CD4-positive, CD25-positive, alpha-beta regulatory T cell (primary cell): ENCODE measurements at regions not wholly inside any gene's neighbourhood (a gene's known extent, or its start where the extent isn't known, plus 50 kb on each side); places are given as distances from the start of the nearest gene placed in this dataset.
A peak's percentile ranks its signal among the peaks of the same experiment; 100 is the strongest.

Source experiments
- ATAC-seq, 2 donors: fragments of 150-1000 bp; cut with Tn5 transposase; one replicate each; pipeline ENCODE4 v1.10.0; 2021; ENCODE audit warnings: low read depth in 2 of 2, moderate number of reproducible peaks in 2 of 2, moderate library complexity in 1 of 2
- DNase-seq, 3 donors: peaks; one replicate each; pipeline versions ENCODE4 v3.0.0 to v3.0.0-alpha.2; 2012 to 2022; ENCODE audit warnings: mixed read lengths in 1 of 3
- H3K27ac ChIP-seq: one replicate; pipeline ENCODE4 v1.7.0; 2013; ENCODE audit warnings: mild to moderate bottlenecking, low read length; ENCODE audit not compliant: insufficient read depth, poor library complexity, severe bottlenecking
- H3K27me3 ChIP-seq: one replicate; pipeline ENCODE4 v1.7.0; 2013; ENCODE audit warnings: low read length; ENCODE audit not compliant: control insufficient read depth, insufficient read depth
- H3K36me3 ChIP-seq: one replicate; pipeline ENCODE4 v1.7.0; 2013; ENCODE audit warnings: mild to moderate bottlenecking, low read length, moderate library complexity; ENCODE audit not compliant: control insufficient read depth, insufficient read depth
- H3K4me1 ChIP-seq: 2 replicates; pipeline ENCODE4 v1.7.0; 2013; ENCODE audit warnings: mild to moderate bottlenecking, low read length; ENCODE audit not compliant: insufficient read depth, control insufficient read depth, poor library complexity, severe bottlenecking
- H3K4me3 ChIP-seq: one replicate; pipeline ENCODE4 v1.7.0; 2013; ENCODE audit warnings: low read depth, mild to moderate bottlenecking, low read length, moderate library complexity
- H3K9me3 ChIP-seq, 2 experiments: 1 replicate in 1 of 2; 2 replicates in 1 of 2; pipeline ENCODE4 v1.7.0; 2013; ENCODE audit warnings: low read length in 2 of 2, mild to moderate bottlenecking in 1 of 2, moderate library complexity in 1 of 2; ENCODE audit not compliant: control insufficient read depth in 2 of 2
- H3K27ac Mint-ChIP-seq, 3 donors: one replicate each; pipeline ENCODE4 v1.8.0; 2020 to 2022; ENCODE audit warnings: mild to moderate bottlenecking in 3 of 3, mixed read lengths in 3 of 3, moderate library complexity in 2 of 3
- H3K27me3 Mint-ChIP-seq: one replicate; pipeline ENCODE4 v1.8.0; 2022; ENCODE audit warnings: mild to moderate bottlenecking, mixed read lengths
- H3K36me3 Mint-ChIP-seq: one replicate; pipeline ENCODE4 v1.8.0; 2020; ENCODE audit warnings: mixed read lengths
- H3K4me1 Mint-ChIP-seq, 4 donors: one replicate each; pipeline ENCODE4 v1.8.0; 2020 to 2022; ENCODE audit warnings: mixed read lengths in 4 of 4, mild to moderate bottlenecking in 1 of 4
- H3K4me3 Mint-ChIP-seq, 4 donors: one replicate each; pipeline ENCODE4 v1.8.0; 2020 to 2022; ENCODE audit warnings: mild to moderate bottlenecking in 4 of 4, mixed read lengths in 4 of 4, moderate library complexity in 3 of 4
- H3K9me3 Mint-ChIP-seq, 7 donors: one replicate each; pipeline ENCODE4 v1.8.0; 2020 to 2022; ENCODE audit warnings: mixed read lengths in 7 of 7, mild to moderate bottlenecking in 3 of 7, moderate library complexity in 2 of 7

- no peaks in the 10 kb centered on the region for H3K4me1 Mint-ChIP-seq
- no peak overlapping the region for H3K27ac Mint-ChIP-seq
- Histone ChIP-seq H3K9me3 (no peaks in the 10 kb centered on the region), H3K36me3 (no peaks in the 10 kb centered on the region), H3K27ac (no peak overlapping the region), H3K4me1 (no peaks in the 10 kb centered on the region), H3K4me3 (no peak overlapping the region), H3K27me3 (peaks cover 2% of the 10 kb centered on the region)
- H3K9me3 Mint-ChIP-seq, result peaks cover 0 to 6% (median 0%) of the 10 kb centered on the region in 7 donors
- H3K4me3 Mint-ChIP-seq, result no peak overlapping the region
- DNase-seq (no peak), ATAC-seq (no peak)
- peaks cover 13% of the 10 kb centered on the region for H3K27me3 Mint-ChIP-seq
- no peaks in the 10 kb centered on the region for H3K36me3 Mint-ChIP-seq
Observed at GRCh38 chr15:81069356-81069755, 64.7 kb upstream of the CFAP161 start.

GRCh38 chr15:81069909-81070308 is 64.2 kb upstream of the CFAP161 start:
- Histone ChIP-seq H3K27ac (no peak overlapping the region), H3K4me3 (no peak overlapping the region), H3K36me3 (no peaks in the 10 kb centered on the region), H3K4me1 (no peaks in the 10 kb centered on the region), H3K27me3 (peaks cover 2% of the 10 kb centered on the region), H3K9me3 (no peaks in the 10 kb centered on the region)
- Mint-ChIP-seq H3K27me3 (peaks cover 13% of the 10 kb centered on the region), H3K4me3 (no peak overlapping the region), H3K27ac (no peak overlapping the region), H3K36me3 (no peaks in the 10 kb centered on the region), H3K9me3 (peaks cover 0 to 6% (median 0%) of the 10 kb centered on the region in 7 donors), H3K4me1 (peaks cover 0 to 3% (median 0%) of the 10 kb centered on the region in 4 donors)
- ATAC-seq (no peak), DNase-seq (no peak)

DNA sequence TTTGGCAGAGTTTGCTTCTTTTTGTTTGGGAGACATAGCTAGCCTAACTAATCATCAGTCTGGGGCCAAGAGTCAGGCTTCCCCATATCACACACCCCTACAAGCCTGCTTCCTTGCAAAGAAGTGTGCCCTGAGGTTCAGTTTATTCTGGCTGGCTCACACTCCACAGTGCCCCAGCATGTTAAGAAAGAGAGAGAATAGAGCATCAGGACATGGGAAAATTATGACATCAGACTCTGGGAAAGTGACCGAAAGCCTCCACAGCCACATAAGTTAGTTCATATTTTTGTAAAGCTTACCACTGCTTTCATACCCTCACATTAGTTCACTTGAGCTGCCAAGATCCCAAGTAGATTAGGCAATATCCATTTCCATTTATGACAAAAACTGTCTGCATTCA is 63.0 kb upstream of the CFAP161 start:
- H3K4me3 ChIP-seq, result no peak overlapping the region
- H3K4me1 Mint-ChIP-seq, result peaks cover 0 to 6% (median 0%) of the 10 kb centered on the region in 4 donors
- H3K27me3 ChIP-seq, result peaks cover 2% of the 10 kb centered on the region
- H3K36me3 Mint-ChIP-seq, result no peaks in the 10 kb centered on the region
- ATAC-seq (no peak), DNase-seq (no peak)
- H3K27ac ChIP-seq, result no peak overlapping the region
- H3K9me3 Mint-ChIP-seq, result peaks cover 0 to 6% (median 0%) of the 10 kb centered on the region in 7 donors
- peaks cover 7% of the 10 kb centered on the region for H3K27me3 Mint-ChIP-seq
- no peaks in the 10 kb centered on the region for H3K4me1 ChIP-seq
- H3K9me3 ChIP-seq, result no peaks in the 10 kb centered on the region
- H3K36me3 ChIP-seq, result no peaks in the 10 kb centered on the region
- no peak overlapping the region for H3K27ac Mint-ChIP-seq
- H3K4me3 Mint-ChIP-seq, result no peak overlapping the region

DNA sequence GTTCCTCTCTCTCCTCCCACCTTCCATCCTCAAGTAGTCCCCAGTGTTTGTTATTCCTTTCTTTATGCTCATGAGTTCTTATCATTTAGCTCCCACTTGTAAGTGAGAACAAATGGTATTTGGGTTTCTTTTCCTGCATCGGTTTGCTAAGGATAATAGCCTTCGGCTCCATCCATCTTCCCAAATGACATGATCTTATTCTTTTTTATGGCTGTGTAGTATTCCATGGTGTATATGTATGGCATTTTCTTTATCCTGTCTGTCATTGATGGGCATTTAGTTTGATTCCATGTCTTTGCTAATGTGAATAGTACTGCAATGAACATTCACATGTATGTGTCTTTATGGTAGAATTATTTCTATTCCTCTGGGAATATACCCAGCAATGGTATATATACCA is 62.4 kb upstream of the CFAP161 start:
- Mint-ChIP-seq H3K36me3 (no peaks in the 10 kb centered on the region), H3K4me1 (peaks cover 0 to 6% (median 0%) of the 10 kb centered on the region in 4 donors), H3K27ac (peak overlapping the region in 1 of 3 donors; percentile 22), H3K4me3 (no peak overlapping the region), H3K27me3 (peaks cover 6% of the 10 kb centered on the region), H3K9me3 (peaks cover 0 to 6% (median 0%) of the 10 kb centered on the region in 7 donors)
- DNase-seq, result no peak
- no peaks in the 10 kb centered on the region for H3K9me3 ChIP-seq
- ATAC-seq, result no peak
- H3K4me3 ChIP-seq, result no peak overlapping the region
- peaks cover 2% of the 10 kb centered on the region for H3K27me3 ChIP-seq
- H3K36me3 ChIP-seq, result no peaks in the 10 kb centered on the region
- H3K4me1 ChIP-seq, result no peaks in the 10 kb centered on the region
- H3K27ac ChIP-seq, result no peak overlapping the region

DNA sequence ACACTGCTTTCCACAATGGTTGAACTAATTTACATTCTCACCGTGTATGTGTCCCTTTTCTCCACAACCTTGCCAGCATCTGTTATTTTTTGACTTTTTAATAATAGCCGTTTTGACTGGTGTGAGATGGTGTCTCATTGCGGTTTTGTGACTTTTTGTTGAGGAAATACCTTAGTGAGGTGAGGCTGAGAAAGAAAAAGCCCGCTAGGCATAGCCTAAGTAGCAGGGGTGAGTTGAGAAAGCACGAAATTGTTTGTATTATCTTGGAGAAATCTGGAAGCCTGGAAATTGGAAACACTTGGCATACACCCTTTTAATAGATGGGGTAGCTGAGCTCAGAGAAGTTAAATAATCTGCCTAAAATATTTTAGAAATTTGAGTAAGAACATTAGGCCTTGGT is 61.5 kb upstream of the CFAP161 start:
- no peaks in the 10 kb centered on the region for H3K4me1 ChIP-seq
- peaks cover 2% of the 10 kb centered on the region for H3K27me3 ChIP-seq
- no peak overlapping the region for H3K4me3 ChIP-seq
- no peak overlapping the region for H3K4me3 Mint-ChIP-seq
- peaks cover 0 to 6% (median 0%) of the 10 kb centered on the region in 7 donors for H3K9me3 Mint-ChIP-seq
- ATAC-seq (no peak), DNase-seq (no peak)
- H3K4me1 Mint-ChIP-seq, result peaks cover 0 to 6% (median 0%) of the 10 kb centered on the region in 4 donors
- H3K36me3 ChIP-seq, result no peaks in the 10 kb centered on the region
- H3K27ac ChIP-seq, result no peak overlapping the region
- H3K27me3 Mint-ChIP-seq, result peaks cover 8% of the 10 kb centered on the region
- H3K9me3 ChIP-seq, result no peaks in the 10 kb centered on the region
- H3K36me3 Mint-ChIP-seq, result no peaks in the 10 kb centered on the region
- no peak overlapping the region for H3K27ac Mint-ChIP-seq

- no peak for ATAC-seq
- H3K9me3 Mint-ChIP-seq, result peaks cover 0 to 6% (median 0%) of the 10 kb centered on the region in 7 donors
- H3K36me3 Mint-ChIP-seq, result no peaks in the 10 kb centered on the region
Observed at GRCh38 chr15:81073801-81074200, 60.3 kb upstream of the CFAP161 start.

DNA sequence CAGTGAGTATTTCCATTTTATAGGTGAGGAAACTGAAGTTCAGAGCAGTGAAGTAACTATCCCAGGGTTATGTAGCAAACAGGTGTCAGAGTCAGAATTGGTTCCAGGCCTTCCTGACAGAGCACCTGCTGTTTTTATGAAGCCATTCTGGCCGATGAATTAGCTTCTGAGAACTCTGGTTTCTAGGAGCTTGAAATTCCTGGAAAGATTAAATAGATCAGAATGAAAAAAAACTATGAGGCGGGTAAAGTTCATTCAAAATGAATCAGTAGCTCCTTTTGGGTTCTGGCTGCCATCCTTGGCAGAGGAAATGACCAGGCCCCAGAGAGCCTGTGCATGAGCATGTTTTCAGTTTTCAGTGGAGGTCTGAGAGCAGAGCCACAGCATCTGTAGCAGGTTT is 59.3 kb upstream of the CFAP161 start:
- H3K27ac ChIP-seq, result no peak overlapping the region
- H3K36me3 ChIP-seq, result no peaks in the 10 kb centered on the region
- Mint-ChIP-seq H3K27me3 (peaks cover 5% of the 10 kb centered on the region), H3K4me1 (peaks cover 0 to 6% (median 0%) of the 10 kb centered on the region in 4 donors), H3K36me3 (no peaks in the 10 kb centered on the region), H3K4me3 (no peak overlapping the region), H3K27ac (no peak overlapping the region), H3K9me3 (peaks cover 0 to 6% (median 1%) of the 10 kb centered on the region in 7 donors)
- no peaks in the 10 kb centered on the region for H3K4me1 ChIP-seq
- DNase-seq (peak in 1 of 3 donors; percentile 86), ATAC-seq (no peak)
- no peaks in the 10 kb centered on the region for H3K9me3 ChIP-seq
- no peak overlapping the region for H3K4me3 ChIP-seq
- H3K27me3 ChIP-seq, result peaks cover 2% of the 10 kb centered on the region

More at GRCh38 chr15:81073801-81074200, 60.3 kb upstream of the CFAP161 start:
- Mint-ChIP-seq H3K27me3 (peaks cover 10% of the 10 kb centered on the region), H3K4me3 (no peak overlapping the region), H3K4me1 (peaks cover 0 to 6% (median 0%) of the 10 kb centered on the region in 4 donors), H3K27ac (no peak overlapping the region)
- DNase-seq, result peak in 1 of 3 donors; percentile 44
- H3K27ac ChIP-seq, result no peak overlapping the region
- no peaks in the 10 kb centered on the region for H3K4me1 ChIP-seq
- H3K27me3 ChIP-seq, result peaks cover 2% of the 10 kb centered on the region
- H3K4me3 ChIP-seq, result no peak overlapping the region
- no peaks in the 10 kb centered on the region for H3K9me3 ChIP-seq
- no peaks in the 10 kb centered on the region for H3K36me3 ChIP-seq

DNA sequence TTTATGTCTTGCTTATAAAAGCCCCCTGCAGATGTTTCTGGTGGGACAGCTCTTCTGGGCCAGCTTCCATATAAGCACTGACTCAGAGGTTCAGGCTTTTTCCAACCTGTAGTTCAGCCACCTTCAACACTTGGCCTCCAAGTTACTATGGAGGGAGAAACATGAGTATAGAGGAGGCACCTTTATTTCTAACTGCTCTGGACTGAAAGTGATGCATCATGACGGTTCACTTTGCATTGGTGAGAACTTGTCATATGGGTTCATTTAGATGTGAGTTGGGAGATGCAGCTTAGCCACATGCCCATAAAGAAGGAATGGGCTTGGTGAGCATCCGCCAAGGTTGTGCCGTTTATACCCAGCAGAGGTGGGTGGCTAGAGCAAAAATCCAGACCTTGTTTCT is 58.8 kb upstream of the CFAP161 start:
- Histone ChIP-seq H3K27ac (no peak overlapping the region), H3K27me3 (peaks cover 4% of the 10 kb centered on the region), H3K36me3 (no peaks in the 10 kb centered on the region), H3K9me3 (no peaks in the 10 kb centered on the region), H3K4me1 (no peaks in the 10 kb centered on the region), H3K4me3 (no peak overlapping the region)
- Mint-ChIP-seq H3K27me3 (peaks cover 5% of the 10 kb centered on the region), H3K4me1 (peaks cover 0 to 6% (median 0%) of the 10 kb centered on the region in 4 donors), H3K4me3 (no peak overlapping the region), H3K9me3 (peaks cover 0 to 6% (median 1%) of the 10 kb centered on the region in 7 donors), H3K36me3 (no peaks in the 10 kb centered on the region), H3K27ac (no peak overlapping the region)
- no peak for ATAC-seq
- DNase-seq, result peak in 1 of 3 donors; percentile 39
